ENCODE measurements at regions not wholly inside any gene's neighbourhood (a gene's known extent, or its start where the extent isn't known, plus 50 kb on each side); places are given as distances from the start of the nearest gene placed in this dataset.

DNA sequence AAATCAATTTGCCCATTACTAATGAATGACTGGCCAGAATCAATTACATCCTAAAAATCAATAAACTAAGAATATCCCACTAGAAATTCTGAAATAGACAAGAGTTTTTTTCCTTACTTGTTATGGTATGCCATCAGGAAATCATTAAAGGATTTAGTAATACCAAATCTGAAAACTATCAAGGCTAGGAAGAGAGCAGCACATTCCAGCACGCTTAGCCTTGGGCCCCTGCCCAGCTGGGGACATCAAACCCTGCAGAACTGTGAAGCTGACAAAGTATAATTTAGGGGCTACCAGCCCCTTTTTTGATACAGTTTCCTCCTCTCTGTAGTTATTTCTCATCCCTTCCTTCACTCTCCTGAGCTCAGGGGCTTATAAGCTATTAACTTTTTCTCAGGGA, 247.8 kb upstream of the ZC3H12C start:
- Mint-ChIP-seq H3K9me3 (ENCODE audit: unreplicated experiment) (no peaks in the 10 kb centered on the region), H3K27ac (ENCODE audit: unreplicated experiment) (no peak overlapping the region), H3K4me3 (ENCODE audit: unreplicated experiment) (no peak overlapping the region), H3K27me3 (ENCODE audit: unreplicated experiment) (no peaks in the 10 kb centered on the region), H3K36me3 (ENCODE audit: low read depth, unreplicated experiment) (no peaks in the 10 kb centered on the region), H3K4me1 (ENCODE audit: unreplicated experiment) (no peaks in the 10 kb centered on the region)
- TF ChIP-seq, protein P1, sequence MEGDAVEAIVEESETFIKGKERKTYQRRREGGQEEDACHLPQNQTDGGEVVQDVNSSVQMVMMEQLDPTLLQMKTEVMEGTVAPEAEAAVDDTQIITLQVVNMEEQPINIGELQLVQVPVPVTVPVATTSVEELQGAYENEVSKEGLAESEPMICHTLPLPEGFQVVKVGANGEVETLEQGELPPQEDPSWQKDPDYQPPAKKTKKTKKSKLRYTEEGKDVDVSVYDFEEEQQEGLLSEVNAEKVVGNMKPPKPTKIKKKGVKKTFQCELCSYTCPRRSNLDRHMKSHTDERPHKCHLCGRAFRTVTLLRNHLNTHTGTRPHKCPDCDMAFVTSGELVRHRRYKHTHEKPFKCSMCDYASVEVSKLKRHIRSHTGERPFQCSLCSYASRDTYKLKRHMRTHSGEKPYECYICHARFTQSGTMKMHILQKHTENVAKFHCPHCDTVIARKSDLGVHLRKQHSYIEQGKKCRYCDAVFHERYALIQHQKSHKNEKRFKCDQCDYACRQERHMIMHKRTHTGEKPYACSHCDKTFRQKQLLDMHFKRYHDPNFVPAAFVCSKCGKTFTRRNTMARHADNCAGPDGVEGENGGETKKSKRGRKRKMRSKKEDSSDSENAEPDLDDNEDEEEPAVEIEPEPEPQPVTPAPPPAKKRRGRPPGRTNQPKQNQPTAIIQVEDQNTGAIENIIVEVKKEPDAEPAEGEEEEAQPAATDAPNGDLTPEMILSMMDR (IDR thresholded peaks at IDR 0.05; ENCODE audit: unreplicated experiment), result no peak
- DNase-seq (ENCODE audit: low spot score), result no peak

DNA sequence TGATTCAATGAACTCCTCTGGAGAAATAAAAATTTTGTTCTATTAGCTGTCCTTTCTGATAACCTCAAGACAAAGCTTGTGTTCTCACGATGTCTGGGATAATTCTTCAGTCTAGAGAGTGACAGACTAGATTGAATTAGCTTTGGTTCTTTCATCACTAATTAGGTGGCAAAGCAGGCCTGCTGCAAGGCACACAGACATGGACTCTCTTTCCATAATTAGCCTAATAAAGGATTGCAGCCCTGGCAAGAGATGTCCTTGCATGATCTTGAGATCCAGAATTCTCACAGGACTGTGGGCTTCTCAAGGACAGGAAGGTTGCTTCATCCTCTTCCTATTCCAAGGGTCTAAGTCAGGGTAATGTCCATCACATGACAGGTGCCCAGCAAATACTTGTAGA, 245.6 kb upstream of the ZC3H12C start:
- Mint-ChIP-seq H3K27me3 (ENCODE audit: unreplicated experiment) (no peaks in the 10 kb centered on the region), H3K27ac (ENCODE audit: unreplicated experiment) (no peak overlapping the region), H3K36me3 (ENCODE audit: low read depth, unreplicated experiment) (no peaks in the 10 kb centered on the region), H3K4me1 (ENCODE audit: unreplicated experiment) (no peaks in the 10 kb centered on the region), H3K9me3 (ENCODE audit: unreplicated experiment) (no peaks in the 10 kb centered on the region), H3K4me3 (ENCODE audit: unreplicated experiment) (no peak overlapping the region)
- TF ChIP-seq, protein P1 (IDR thresholded peaks at IDR 0.05; ENCODE audit: unreplicated experiment), result no peak
- DNase-seq (ENCODE audit: low spot score), result no peak

DNA sequence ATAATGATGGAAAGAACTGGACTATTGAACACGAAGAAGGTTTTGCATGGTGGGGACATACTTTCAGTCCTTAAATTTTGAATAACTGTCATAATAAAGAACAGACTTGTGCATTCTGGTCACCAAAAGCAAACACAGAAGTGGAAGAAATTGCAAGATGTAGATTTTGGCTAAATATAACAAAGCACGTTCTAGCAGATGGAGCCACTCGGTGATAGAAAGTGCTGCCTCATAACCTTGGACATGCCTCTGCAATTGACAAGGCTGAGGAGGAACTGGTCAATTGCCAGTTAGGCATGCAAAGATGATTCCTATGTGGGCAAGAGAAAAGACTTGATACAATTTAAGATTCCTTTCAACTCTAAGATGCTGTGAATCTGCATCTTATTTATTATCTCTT, 244.1 kb upstream of the ZC3H12C start:
- Mint-ChIP-seq H3K36me3 (ENCODE audit: low read depth, unreplicated experiment) (no peaks in the 10 kb centered on the region), H3K4me3 (ENCODE audit: unreplicated experiment) (no peak overlapping the region)

DNA sequence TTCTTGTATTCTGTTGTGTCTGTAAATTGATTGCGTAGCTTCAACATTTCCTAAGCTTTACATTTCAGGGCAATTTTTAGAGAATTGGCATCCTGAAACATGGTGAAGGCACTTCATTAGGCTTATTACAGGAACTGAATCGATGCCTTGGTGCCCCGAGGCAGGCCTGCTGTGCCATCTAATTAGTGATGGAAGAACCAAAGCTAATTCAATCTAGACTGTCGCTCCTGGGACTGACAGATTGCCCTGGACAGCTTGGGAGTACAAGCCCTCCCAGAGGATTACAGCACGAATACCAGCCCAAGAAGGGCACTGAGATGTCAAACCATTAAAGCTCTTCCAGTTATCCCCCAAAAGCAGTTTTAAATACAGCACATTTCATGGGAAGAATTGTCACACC, 243.2 kb upstream of the ZC3H12C start:
- H3K4me1 Mint-ChIP-seq (ENCODE audit: unreplicated experiment), result no peaks in the 10 kb centered on the region
- H3K27ac Mint-ChIP-seq (ENCODE audit: unreplicated experiment), result no peak overlapping the region
- DNase-seq (ENCODE audit: low spot score), result no peak
- H3K4me3 Mint-ChIP-seq (ENCODE audit: unreplicated experiment), result no peak overlapping the region
- H3K27me3 Mint-ChIP-seq (ENCODE audit: unreplicated experiment), result no peaks in the 10 kb centered on the region
- TF ChIP-seq, protein P1 (IDR thresholded peaks at IDR 0.05; ENCODE audit: unreplicated experiment), result no peak
- no peaks in the 10 kb centered on the region for H3K36me3 Mint-ChIP-seq (ENCODE audit: low read depth, unreplicated experiment)
- H3K9me3 Mint-ChIP-seq (ENCODE audit: unreplicated experiment), result no peaks in the 10 kb centered on the region

More for the DNA sequence above, 244.1 kb upstream of the ZC3H12C start:
- Mint-ChIP-seq H3K27ac (ENCODE audit: unreplicated experiment) (no peak overlapping the region), H3K27me3 (ENCODE audit: unreplicated experiment) (no peaks in the 10 kb centered on the region), H3K4me1 (ENCODE audit: unreplicated experiment) (no peaks in the 10 kb centered on the region), H3K9me3 (ENCODE audit: unreplicated experiment) (no peaks in the 10 kb centered on the region)
- TF ChIP-seq, protein P1 (IDR thresholded peaks at IDR 0.05; ENCODE audit: unreplicated experiment), result no peak
- DNase-seq (ENCODE audit: low spot score), result no peak

DNA sequence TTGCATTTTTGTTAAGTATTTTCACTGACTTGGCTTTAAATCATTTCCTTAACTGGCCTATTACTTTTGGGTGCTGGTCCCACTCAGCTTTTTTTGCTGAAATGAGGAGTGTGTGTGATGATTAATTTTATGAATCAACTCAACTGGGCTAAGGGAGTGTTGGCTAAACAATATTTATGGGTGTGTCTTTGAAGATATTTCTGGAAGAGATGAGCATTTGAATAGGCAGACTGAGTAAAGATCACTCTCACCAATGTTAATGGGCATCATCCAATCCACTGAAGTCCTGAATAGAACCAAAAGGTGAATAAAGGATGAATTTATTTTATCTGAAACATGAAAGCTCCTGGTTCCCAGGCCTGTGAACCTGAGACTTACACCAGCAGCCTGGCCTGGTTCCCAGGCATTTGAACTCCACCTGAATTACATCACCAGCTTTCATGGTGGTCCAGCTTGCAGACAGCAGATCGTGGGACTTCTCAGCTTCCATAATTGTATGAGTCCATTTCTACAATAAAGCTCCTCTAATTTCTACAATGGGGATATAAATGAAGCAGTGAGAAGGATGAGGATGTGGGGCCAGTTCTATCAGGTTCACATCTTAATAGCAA, 241.3 kb upstream of the ZC3H12C start:
- TF ChIP-seq, protein P1 (IDR thresholded peaks at IDR 0.05; ENCODE audit: unreplicated experiment), result no peak
- DNase-seq (ENCODE audit: low spot score), result no peak
- Mint-ChIP-seq H3K36me3 (ENCODE audit: low read depth, unreplicated experiment) (no peaks in the 10 kb centered on the region), H3K9me3 (ENCODE audit: unreplicated experiment) (no peaks in the 10 kb centered on the region), H3K27ac (ENCODE audit: unreplicated experiment) (no peak overlapping the region), H3K27me3 (ENCODE audit: unreplicated experiment) (no peaks in the 10 kb centered on the region), H3K4me1 (ENCODE audit: unreplicated experiment) (no peaks in the 10 kb centered on the region), H3K4me3 (ENCODE audit: unreplicated experiment) (no peak overlapping the region)
